Progenitor cell of endocrine pancreas (in vitro differentiated cells): ENCODE measurements at regions not wholly inside any gene's neighbourhood (a gene's known extent, or its start where the extent isn't known, plus 50 kb on each side); places are given as distances from the start of the nearest gene placed in this dataset.
"Not testable (repeated sequence)": the region's sequence is repeated elsewhere in the genome, so short reads cannot be mapped to it uniquely, and the experiment has no call there.

Experiments used
- DNase-seq: peaks from one replicate; pipeline ENCODE4 v3.0.0; 2021; ENCODE audit warnings: low spot score; ENCODE audit not compliant: unreplicated experiment
- H3K27ac Mint-ChIP-seq: 2 replicates; pipeline ENCODE4 v1.8.0; 2021; ENCODE audit warnings: mild to moderate bottlenecking, moderate library complexity, mixed read lengths
- H3K27me3 Mint-ChIP-seq: 2 replicates; pipeline ENCODE4 v1.8.0; 2021; ENCODE audit warnings: mixed read lengths
- H3K36me3 Mint-ChIP-seq: 2 replicates; pipeline ENCODE4 v1.8.0; 2022; ENCODE audit warnings: mixed read lengths; ENCODE audit not compliant: insufficient read depth
- H3K4me1 Mint-ChIP-seq: 2 replicates; pipeline ENCODE4 v1.8.0; 2021; ENCODE audit warnings: low read depth, mixed read lengths
- H3K4me3 Mint-ChIP-seq: 2 replicates; pipeline ENCODE4 v1.8.0; 2021; ENCODE audit warnings: low read depth, mild to moderate bottlenecking, moderate library complexity, mixed read lengths
- H3K9me3 Mint-ChIP-seq: 2 replicates; pipeline ENCODE4 v1.8.0; 2021; ENCODE audit warnings: low read depth, mixed read lengths
- TF ChIP-seq, protein P1 (sequence below): fragments of 200-600 bp; sonication (generic); IDR thresholded peaks from one replicate; pipeline ENCODE4 v1.5.0; 2021; ENCODE audit warnings: antibody characterized with exemption, mild to moderate bottlenecking; ENCODE audit not compliant: unreplicated experiment

DNA sequence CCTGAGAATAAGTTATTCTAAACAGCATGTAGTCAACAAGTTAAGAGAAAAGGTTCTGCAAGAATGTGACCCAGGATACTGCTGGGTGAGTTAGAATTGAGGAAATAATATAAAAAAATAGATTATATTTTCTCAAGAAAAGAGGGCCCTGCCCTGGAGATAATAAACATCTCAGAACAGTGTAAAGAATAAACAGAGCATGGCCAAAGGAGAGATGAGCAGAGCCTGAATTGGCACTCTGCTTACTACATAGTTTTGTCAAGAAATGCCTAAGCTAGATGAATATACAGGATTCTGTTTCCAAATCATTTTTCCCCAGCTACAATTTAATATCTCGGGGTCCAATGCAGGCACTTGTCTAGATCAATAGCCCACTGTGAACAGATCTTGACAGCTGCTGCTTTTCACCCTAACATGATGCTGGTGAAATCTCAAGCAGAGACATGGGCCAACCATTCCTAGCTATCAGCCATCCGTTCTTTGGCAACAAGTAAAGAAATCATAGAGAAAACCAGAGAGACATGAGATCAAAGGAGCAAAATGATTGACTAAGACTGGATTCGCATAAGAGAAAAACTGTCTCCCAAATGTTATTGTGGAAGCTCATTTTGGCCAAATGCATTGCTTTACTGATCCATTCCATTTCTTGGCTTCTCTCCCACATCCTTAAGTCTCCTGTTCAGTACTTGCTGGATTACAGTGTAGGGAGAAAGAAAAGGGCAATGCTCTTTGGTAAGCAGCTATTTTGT lies 173.2 kb downstream of the PRELID2 start:
- H3K4me3 Mint-ChIP-seq: no peak overlapping the region
- no peaks in the 10 kb centered on the region for H3K27me3 Mint-ChIP-seq
- H3K9me3 Mint-ChIP-seq: no peaks in the 10 kb centered on the region
- H3K36me3 Mint-ChIP-seq: no peaks in the 10 kb centered on the region
- no peak for DNase-seq
- peaks cover 3% of the 10 kb centered on the region for H3K4me1 Mint-ChIP-seq
- no peak overlapping the region for H3K27ac Mint-ChIP-seq
- TF ChIP-seq, protein P1, sequence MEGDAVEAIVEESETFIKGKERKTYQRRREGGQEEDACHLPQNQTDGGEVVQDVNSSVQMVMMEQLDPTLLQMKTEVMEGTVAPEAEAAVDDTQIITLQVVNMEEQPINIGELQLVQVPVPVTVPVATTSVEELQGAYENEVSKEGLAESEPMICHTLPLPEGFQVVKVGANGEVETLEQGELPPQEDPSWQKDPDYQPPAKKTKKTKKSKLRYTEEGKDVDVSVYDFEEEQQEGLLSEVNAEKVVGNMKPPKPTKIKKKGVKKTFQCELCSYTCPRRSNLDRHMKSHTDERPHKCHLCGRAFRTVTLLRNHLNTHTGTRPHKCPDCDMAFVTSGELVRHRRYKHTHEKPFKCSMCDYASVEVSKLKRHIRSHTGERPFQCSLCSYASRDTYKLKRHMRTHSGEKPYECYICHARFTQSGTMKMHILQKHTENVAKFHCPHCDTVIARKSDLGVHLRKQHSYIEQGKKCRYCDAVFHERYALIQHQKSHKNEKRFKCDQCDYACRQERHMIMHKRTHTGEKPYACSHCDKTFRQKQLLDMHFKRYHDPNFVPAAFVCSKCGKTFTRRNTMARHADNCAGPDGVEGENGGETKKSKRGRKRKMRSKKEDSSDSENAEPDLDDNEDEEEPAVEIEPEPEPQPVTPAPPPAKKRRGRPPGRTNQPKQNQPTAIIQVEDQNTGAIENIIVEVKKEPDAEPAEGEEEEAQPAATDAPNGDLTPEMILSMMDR: no peak

DNA sequence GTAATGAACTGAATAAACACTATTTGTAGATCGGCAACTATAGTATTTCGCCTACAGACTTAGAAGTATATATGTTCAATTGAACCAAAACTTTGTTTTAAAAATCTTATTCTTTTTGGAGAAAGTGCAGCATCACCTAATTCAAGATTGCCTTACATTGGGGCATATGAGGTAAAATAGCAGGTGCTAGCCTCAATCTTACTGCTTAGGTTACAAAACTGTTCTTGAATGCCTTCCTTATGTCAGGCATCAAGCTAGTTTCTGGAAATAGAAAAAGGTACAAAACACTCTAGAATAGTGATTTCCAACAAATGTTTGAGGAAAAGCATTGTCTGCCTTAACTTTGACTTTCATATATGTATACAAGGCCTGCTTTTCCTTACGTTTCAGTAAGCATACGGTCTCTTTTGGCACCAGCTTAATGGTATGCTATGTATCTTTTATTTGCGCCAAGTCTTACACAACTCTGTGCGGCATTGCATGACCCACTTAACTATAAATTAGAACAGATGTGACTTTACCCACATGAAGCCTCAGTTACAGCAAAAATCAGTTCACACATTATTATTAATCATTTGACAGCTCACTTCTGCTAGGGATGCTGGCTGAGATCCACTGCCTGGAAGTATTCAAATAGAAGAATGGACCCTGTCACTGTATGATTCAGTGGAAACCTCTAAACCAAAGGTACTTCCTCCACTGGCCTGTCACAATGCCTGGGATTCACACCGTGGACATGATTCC lies 174.1 kb downstream of the PRELID2 start:
- peaks cover 3% of the 10 kb centered on the region for H3K4me1 Mint-ChIP-seq
- TF ChIP-seq, protein P1: no peak
- H3K36me3 Mint-ChIP-seq: peaks cover under 1% of the 10 kb centered on the region
- H3K9me3 Mint-ChIP-seq: peaks cover under 1% of the 10 kb centered on the region
- H3K27me3 Mint-ChIP-seq: no peaks in the 10 kb centered on the region
- no peak overlapping the region for H3K27ac Mint-ChIP-seq
- no peak for DNase-seq
- H3K4me3 Mint-ChIP-seq: no peak overlapping the region

DNA sequence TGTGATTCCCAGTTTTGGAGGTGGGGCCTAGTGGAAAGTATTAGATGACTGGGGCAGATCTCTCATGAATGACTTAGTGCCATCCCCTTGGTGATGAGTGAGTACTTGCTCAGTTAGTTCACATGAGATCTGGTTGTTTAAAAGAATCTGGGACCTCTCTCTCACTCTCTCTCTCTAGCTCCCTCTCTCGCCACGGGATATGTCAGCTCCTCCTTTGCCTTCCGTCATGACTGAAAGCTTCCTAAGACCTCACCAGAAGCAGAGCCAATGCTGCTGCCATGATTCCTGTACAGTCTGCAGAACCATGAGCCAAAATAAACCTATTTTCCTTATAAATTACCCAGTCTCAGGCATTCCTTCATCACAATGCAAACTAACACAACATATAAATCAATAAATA lies 176.7 kb downstream of the PRELID2 start:
- H3K27ac Mint-ChIP-seq: no peak overlapping the region
- TF ChIP-seq, protein P1: no peak
- DNase-seq: no peak
- no peak overlapping the region for H3K4me3 Mint-ChIP-seq
- H3K4me1 Mint-ChIP-seq: peaks cover 3% of the 10 kb centered on the region
- H3K9me3 Mint-ChIP-seq: peaks cover 18% of the 10 kb centered on the region
- no peaks in the 10 kb centered on the region for H3K27me3 Mint-ChIP-seq
- H3K36me3 Mint-ChIP-seq: peaks cover 6% of the 10 kb centered on the region

DNA sequence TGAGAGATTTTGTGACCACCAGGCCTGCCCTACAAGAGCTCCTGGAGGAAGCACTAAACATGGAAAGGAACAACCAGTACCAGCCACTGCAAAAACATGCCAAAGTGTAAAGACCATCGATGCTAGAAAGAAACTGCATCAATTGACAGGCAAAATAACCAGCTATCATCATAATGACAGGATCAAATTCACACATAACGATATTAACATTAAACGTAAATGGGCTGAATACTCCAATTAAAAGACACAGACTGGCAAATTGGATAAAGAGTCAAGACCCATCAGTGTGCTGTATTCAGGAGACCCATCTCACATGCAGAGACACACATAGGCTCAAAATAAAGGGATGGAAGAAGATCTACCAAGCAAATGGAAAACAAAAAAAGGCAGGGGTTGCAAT lies 182.4 kb downstream of the PRELID2 start:
- H3K27ac Mint-ChIP-seq, H3K36me3 Mint-ChIP-seq, H3K27me3 Mint-ChIP-seq, DNase-seq, H3K4me1 Mint-ChIP-seq, H3K4me3 Mint-ChIP-seq: not testable (repeated sequence)
- peaks cover 29% of the 10 kb centered on the region for H3K9me3 Mint-ChIP-seq

DNA sequence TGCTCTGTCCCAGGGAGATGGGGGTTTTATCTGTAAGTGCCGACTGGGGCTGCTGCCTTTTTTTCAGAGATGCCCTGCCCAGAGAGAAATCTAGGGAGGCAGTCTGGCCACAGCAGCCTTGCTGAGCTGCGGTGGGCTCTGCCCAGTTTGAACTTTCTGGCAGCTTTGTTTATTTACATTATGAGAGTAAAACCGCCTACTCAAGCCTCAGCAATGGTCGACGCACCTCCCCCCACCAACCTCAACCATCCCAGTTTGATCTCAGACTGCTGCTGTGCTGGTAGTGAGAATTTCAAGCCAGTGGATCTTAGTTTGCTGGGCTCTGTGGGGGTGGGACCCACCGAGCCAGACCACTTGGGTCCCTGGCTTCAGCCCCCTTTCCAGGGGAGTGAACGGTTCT lies 188.0 kb downstream of the PRELID2 start:
- not testable (repeated sequence) for H3K36me3 Mint-ChIP-seq, H3K4me1 Mint-ChIP-seq, H3K27ac Mint-ChIP-seq, DNase-seq, H3K4me3 Mint-ChIP-seq, H3K27me3 Mint-ChIP-seq
- peaks cover 17% of the 10 kb centered on the region for H3K9me3 Mint-ChIP-seq

DNA sequence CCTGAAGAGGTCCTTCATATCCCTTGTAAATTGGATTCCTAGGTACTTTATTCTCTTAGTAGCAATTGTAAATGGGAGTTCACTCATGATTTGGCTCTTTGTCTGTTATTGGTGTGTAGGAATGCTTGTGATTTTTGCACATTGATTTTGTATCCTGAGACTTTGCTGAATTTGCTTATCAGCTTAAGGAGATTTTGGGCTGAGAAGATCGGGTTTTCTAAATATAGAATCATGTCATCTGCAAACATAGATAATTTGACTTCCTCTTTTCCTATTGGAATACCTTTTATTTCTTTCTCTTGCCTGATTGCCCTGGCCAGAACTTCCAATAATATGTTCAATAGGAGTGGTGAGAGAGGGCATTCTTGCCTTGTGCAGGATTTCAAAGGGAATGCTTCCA lies 191.9 kb downstream of the PRELID2 start:
- H3K4me1 Mint-ChIP-seq, H3K27me3 Mint-ChIP-seq, DNase-seq, H3K4me3 Mint-ChIP-seq, H3K36me3 Mint-ChIP-seq, H3K27ac Mint-ChIP-seq: not testable (repeated sequence)
- peaks cover 13% of the 10 kb centered on the region for H3K9me3 Mint-ChIP-seq
